Suppressor macrophage treated with lipopolysaccharide for 4 hours (primary cell): ENCODE measurements at regions not wholly inside any gene's neighbourhood (a gene's known extent, or its start where the extent isn't known, plus 50 kb on each side); places are given as distances from the start of the nearest gene placed in this dataset.
A peak's percentile ranks its signal among the peaks of the same experiment; 100 is the strongest.

Experiments used
- DNase-seq: peaks from one replicate; pipeline ENCODE4 v3.0.0-alpha.2; 2020

DNA sequence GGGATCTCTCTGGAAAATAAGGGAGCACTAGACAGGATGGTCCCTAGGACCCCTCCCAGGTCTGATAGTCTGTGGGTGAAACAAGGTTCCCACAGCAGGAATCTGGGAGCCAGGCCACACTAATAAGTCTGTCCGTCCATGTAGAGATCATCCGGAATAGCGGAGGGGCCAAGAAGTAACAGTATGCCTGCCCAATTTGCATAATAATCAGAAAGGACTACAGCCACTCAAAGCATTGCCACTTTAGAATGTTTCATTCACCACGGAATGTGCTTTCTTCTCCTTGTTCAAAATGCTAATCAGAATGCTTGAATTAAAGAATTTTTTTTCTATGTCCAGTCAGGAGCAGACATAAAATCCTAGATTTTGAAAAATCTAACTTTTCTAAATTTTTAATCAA lies 254.9 kb downstream of the ACTL7B start:
- no peak for DNase-seq

DNA sequence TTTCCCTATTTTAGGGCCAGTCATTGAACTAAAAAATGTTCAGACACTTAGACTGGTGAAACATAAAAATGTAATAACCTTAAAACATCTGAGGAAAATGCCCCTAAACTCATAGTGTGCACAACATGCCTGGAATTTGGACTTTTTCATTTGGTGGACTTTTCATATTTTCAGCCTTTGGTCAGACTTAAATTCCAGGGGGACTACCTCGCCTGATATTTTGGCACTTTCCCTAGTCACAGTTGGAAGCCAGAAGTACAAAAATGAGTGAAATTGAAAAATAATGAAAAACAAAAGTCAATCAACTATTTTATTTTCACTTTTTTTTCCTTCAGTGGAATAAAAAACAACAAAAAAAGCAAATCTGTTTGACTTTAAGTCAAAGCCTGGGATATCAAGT lies 256.2 kb downstream of the ACTL7B start:
- no peak for DNase-seq

DNA sequence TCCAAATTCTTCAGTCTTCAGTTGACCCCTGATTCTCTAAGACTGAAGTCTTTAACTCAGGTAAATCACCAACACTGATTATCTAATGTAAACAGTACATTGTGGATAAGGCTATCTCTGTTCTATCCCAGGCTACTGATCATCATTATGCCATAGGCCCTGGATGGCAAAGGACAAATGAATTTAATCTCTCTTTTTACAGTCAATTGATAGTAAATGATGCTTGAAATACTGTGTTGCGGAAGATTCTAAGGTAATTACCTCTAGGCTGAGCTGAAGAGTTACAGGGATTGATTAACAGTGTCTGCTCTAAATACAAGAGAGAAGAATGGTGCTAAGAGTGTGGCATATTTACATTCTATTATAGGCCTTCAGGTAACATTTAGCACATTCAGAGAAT lies 264.7 kb downstream of the ACTL7B start:
- DNase-seq, result no peak

DNA sequence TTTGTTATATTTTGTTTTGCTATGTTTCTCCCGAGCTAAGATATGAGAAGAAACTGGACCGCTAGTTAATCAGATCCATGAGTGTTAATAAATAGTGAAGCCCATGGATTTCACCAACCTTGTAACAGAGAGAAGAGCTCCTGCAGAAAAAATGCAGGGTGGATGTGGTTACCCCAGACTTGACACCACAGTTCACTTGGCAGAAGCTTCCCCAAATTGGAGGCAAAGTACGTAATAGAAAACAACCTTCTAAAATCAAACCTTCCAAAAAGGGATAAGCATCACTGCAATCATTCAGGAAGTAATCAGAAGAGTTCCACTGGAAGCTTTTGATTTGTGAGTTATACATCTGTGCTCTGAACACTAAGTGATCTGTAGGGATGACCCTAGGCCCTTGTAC lies 267.5 kb downstream of the ACTL7B start:
- DNase-seq, result peak; percentile 12

DNA sequence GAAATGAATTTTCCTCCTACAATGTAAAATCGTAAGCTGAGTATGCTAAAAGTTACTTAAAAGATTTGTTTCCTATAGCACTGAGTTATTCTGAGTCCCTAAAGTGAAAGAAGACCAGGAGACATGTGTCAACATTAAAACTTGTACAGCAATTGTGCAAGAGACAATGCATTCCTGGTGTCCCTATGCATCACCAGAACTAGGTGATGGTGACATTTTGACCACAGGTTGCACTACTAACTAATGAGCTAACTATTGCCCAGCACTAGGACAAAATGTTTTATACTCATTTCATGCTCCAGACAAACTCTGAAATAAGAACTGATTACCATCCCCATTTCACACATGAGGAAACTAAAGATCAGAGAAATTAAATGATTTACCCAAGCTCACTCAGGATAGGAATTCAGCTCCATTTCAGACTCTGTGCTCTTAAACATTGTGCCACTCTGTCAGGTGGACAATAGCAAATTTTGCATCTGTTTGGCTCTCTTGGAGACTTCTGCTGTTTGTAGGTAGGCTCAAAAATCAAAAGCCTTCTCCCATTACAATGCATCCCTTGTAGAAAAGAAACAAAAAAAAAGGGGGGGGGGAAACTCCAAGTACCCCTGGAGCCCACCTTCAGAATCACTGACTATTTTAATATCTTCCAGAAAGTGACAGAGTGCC lies 269.2 kb downstream of the ACTL7B start:
- peak; percentile 46 for DNase-seq

DNA sequence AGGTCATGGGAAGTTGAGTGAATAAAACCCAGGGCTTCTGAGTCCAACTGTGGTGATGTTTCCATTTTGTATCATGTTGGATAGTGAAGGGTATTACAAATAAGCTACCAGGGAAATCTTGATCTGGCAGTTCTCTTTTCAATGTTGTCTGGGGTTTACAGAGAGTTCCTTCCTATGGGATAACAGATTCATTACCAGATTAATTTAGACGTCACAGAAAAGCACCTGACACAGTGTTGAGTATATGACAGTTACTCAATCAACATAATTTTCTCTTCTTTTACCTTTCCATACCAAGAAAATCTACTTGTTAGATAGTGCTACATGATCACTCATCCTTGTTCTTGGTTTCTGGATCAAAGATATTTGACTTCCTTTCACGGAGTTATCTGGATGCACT lies 270.9 kb downstream of the ACTL7B start:
- DNase-seq, result no peak

DNA sequence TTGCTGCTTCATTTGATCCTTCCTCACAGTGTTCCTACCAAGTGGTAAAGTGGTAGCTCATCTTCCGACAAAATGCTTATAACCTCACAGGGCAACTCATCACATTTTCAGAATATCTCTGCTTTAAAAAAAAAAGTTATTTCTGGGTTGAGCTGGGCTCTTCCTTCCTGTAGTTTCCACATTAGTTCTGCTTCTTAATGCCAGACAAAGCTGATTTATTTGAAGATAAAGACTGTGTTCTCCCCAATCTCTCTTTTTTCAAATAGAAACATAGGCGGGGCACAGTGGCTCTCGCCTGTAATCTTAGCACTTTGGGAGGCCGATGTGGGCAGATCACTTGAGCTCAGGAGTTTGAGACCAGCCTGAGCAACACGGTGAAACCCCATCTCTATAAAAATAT lies 273.1 kb downstream of the ACTL7B start:
- DNase-seq, result no peak

DNA sequence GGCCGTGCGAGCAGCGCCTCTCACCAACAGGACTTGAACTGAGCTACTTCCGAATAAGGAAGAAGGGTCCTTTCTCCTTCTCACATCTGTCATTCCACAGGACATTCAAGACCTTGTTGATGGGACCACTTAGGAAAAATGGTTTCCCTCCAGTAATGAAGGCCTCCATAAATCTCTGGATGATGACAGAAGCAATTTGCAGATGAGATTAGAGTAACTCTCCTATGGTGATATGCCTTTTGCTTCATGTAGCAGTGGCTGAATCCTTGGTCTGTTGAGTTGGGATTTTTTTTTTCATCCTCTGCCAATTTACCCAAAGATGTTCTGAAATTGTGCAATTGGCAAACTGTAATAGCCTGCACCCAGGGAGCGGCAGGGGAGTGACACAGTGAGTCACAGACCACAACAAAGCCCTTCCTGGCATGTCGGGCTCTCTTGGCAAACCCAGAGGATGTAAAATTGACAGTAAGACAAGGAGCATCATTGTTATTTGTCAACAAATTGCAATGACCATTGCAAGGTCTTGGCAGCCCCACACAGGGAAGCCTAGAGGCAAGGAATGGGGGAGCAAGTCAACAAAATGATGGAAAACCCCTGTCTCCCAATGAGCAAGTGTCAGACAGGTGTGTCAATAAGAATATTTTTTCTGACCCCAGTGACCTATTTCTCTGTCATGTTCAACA lies 275.9 kb downstream of the ACTL7B start:
- DNase-seq, result peak; percentile 77

DNA sequence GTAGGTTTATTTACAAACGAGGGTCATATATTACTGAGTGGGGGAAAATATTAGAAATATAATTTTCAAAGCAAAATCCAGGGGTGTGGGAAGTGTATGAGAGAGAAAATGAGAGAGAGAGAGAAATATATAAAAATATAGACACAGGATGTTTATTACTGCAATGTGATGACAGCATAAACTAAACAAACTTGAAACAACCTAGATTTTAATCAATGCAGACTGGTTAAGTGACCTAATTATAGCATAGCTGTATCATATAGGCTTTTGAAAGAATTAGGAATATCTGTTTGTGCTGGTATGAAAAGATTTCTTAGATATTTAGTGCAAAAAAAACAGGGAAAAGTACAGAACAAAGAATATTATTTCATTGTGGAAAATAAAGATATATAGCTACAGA lies 280.5 kb downstream of the ACTL7B start:
- no peak for DNase-seq

DNA sequence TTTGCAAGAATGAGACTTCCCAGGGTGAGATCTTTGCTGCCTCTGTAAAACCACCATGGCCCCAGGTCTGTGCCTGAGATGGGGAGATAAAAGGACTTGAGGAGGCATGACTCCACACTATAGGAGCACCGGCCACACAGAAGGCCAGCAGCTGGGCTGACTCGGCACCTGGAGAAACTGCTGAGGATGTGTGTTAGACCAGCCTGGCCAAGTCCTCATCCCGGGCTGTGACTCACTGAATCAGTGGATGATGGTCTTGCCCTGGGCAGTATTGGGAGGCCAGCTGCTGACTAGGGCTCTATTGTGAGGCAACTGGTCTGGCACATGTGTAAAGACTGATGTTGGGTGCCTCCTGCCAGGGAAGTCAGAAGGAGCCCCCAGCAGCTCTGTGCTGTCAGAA lies 286.2 kb downstream of the ACTL7B start:
- peak; percentile 22 for DNase-seq

DNA sequence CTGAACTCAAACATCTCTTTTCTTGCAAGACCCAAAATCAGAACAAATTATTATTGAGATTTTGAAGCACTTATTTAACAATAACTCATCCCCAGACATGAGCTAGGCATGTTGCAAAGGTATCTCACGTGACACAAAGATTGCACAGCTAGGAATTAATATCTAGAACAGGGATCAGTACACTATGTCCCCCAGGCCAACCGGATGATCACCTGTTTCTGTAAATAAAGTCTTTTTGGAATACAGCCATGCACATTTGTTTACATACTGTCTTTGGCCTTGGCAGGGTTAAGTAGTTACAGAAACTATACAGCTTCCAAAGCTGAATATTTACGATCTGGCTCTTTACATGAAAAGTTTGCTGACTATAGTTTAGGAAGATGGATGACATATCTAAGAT lies 287.7 kb downstream of the ACTL7B start:
- no peak for DNase-seq

DNA sequence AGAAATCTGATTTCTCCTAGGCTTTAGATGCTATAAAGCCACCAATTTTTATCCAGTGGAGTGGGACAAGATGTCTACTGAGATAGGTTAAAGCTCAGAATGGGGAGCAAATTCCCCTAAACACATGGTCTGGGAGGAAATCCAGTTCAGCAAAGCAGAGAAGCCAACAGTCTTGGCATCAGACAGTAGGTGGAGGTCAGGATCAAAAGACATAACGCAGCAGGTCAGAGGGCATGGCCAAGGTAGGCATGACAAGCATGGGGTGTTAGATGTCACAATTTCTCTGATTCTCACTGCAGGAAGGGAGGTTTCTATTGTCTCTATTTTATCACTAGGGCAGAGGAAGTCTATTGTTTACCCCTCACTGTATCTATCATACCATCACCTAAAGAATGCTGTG lies 288.2 kb downstream of the ACTL7B start:
- DNase-seq, result no peak

DNA sequence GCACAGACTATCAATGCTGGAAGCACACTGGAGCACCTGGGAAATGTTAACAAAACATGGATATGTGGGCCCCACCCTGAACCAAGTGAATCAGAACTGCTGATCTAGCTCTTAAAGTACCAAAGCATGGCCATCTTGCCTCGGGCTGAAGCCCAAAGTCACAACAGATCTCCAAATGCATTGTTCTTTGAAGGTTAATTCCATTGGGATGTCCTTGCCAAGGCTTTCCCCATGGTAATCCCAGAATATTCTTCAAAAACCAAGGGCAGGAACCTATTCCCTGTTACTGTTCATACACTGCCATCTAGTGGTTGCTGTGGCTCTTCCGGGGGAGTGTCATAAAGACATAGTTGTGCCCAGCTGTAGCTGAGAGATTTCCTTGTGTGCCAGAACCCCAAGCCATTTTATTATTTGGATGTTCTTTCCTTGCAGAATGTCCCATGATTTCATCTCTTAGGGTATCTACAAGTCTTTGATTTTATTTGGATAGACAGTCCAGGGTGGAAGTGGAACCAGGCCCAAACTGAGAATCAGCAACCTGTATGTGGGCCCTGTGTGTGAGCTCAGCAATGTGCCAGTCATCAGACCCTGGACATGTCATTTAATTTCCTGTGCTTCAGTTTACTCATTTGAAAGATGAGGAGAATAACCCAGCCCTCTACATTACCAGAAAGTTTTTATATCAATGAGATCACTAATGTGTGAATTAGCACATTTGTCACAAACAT lies 290.0 kb downstream of the ACTL7B start:
- DNase-seq, result peak; percentile 90

DNA sequence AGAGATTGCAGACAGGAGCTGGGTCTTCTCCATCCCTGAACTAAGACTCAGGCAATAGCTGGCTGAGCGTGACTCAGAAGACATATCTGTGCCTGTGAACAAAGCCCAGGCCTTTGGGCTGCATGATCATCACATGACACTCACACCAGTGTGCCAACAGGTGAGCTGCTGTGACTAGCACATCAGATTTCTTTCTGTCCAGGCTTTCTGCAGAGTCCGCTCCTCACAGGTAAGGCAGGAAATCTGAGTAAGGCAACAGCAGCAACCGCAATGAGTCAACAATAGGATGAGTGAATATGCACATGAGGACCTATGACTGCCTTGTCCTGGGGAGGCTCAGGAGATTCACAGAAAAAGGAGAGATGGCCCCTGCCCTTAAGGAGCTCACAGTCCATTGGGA lies 293.6 kb downstream of the ACTL7B start:
- DNase-seq, result no peak

DNA sequence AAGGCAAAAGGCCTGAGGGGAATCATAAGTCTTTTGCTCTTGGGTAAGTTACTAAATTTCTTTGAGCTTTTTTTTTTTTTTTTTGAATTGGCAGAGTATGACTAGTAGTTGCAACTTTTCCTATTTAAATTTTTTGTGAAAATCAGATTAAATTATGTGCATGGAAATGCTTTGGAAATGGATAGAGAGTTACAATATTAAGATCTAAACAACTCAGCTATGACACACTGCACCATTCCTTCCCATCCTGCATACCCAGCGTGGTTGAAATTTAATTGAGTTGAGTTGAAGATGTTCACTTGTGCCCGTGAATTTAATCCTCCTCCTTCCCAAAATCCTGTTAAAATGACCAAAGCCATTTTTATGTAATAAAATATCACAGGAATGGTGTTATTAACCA lies 296.4 kb downstream of the ACTL7B start:
- no peak for DNase-seq

DNA sequence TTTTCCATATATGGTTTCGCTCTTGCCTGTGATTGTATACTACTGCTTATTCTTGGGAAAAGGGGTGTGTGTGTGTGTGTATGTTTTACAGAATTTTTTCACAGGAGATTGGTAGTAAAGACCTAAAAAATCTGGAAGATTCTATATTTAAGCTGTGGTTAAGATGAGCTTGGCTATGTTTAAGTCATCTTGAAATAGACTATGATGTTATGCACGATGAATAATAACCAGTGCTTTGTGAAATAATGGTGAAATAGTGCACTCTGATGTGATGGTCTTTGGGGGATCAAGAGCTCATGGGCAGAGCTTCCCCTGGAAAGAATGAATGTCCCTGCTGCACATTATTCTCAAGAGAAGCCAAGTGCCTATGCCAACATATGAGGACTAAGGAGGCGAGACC lies 301.0 kb downstream of the ACTL7B start:
- no peak for DNase-seq

DNA sequence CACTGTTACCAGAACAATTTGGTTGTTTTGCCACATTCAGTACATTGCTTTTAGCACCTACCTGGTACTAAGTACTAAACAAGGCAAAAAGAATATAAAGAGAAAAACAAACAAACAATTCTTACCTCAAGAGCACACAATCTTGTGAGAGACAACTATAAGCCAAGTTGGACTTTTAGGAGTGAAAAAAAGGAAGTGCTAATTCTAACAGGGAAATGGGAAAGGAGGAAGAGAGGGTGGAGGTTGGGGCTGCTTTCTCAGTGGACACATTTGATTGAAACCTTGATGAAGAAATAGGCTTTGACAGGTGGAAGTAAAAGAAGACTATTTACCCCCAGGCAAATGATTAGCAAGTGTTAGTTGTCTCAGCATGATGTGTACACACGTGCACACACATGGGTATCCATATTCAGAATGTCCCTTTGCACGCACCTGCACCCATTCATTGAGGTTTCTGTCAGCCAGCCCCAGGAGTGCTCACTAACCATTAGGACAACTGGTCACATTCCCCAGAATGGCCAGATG lies 302.6 kb downstream of the ACTL7B start:
- DNase-seq, result no peak

DNA sequence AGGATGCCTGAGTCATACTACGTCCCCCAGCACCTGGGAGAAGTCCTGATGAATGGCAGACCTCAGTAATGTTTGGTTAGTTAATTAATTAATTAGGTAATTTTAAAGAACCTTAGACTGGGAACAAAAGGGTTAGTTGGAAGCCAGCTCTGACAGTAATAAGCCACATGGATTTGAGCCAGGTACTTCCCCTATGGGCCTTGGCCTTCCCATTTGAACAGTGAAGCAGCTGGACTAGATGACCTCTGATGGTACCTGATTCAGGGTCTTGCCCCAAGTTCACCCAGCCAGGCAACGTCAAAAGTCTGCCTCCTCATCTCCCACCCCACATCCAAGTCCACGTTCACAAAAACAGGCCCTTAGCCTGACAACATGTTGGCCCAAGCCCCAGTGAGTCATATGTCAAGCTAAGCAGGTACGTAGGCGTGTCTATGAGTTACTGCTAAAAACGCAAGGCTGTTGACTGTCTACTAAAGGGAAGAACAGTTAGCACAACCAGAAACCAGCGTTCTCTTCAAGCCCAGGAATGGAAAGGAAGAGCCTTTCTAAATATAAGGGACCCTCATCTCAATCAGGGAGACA lies 303.2 kb downstream of the ACTL7B start:
- DNase-seq, result no peak

DNA sequence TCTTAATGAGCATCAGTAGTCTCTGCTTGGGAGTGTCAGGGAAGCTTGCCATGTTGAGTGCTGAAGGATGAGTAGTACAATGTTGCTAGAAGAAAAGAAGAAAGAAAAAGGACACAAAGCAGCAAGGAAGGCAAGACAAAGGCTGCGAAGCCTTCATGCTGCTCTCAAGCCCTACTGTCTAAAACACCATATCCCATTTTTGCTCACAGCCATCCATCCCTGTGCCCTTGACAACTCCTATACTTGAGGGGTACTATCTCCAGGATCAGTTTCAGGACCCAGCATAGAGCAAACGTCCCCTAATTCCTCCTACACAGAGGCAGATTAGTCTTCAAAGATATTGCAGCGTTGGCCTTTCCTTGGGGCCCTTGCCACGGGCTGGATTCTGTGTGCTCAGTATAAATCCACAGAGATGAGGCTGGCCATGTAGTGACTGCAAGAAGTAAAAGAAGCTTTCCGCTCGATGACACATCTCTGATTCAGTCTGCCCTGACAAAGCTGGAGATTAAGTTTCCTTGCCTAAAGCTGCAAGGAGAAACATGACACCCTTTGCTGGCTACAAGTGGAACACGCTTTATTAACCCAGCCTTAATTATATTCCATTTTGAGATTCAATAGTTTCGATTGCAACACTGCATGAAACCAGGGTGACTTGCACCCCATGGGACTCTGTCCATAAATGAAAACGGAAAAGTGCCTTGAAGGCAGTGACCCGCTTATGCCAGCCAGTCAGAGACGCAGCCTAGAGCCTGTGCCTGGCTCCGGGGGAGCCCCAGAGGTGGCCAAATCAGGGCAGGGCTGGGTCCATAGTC lies 304.6 kb downstream of the ACTL7B start:
- DNase-seq, result no peak

DNA sequence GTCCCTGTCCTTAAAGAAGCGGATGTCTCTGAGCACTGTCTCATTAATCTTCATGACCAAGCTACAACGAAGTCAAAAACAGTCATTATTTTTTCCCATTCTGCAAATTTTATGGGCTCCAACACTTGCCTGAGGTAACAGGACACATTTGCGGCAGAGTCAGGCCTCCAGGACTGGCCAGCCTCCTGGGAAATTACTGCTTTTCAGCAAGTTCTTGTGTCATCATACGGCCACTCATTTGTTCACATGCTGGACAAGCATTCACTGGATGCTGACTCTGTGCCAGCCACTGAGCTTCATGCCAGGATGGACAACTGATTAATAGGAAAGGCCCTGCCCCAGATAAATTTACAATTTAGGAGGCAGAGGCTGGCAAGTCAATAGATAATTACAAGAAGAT lies 305.7 kb downstream of the ACTL7B start:
- no peak for DNase-seq

DNA sequence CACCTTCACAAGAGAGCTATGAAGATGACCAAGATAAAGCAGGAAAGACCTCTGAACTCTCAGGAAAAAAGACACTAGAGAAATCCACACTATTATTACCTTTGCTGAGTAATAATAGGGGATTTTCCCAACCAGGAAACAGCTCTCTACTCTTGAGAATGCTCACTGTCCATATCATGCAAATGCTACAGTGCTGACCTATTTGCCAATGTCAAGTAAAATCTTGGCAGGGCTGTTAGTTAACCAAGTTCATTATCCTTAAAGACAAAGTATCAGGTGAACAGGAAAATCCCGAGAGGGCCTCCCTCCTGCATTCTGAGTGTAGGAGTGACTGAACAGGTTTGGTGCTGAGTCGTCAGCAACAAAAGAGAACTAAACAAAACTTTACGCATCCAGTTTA lies 306.6 kb downstream of the ACTL7B start:
- no peak for DNase-seq

DNA sequence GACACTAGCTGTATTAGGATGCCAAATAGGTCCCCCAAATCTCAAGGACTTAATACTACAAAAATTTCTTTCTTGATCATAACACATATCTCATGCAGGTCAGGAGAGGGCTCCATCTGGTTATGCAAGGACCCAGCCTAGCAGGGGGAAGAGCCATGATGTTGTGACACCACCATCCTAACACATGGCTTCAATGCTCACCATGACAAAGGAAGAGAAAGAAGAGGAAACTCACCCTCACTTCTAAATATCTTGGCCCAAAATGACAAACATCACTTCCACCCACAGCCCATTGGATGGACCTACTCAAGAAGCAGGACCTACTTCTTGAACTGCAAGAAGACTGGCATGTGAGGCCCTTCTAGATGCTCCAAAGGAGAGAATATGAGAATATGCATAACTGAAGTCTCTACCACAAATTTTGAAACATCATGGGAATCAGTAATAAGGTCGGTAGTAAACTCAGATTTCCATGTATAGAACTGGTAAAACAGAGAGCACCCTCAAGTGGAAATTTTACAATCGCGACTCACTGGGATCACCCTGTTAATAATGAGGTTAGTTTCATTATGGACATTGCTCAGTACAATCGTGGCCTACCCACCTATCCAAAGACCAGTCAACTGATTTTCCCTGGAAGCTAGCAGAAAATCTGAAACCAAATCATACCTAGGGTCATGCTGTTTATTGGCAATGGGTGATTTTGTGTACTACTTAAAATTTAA lies 308.2 kb downstream of the ACTL7B start:
- peak; percentile 23 for DNase-seq
